SU-DHL-6 (cell line): ENCODE measurements at regions not wholly inside any gene's neighbourhood (a gene's known extent, or its start where the extent isn't known, plus 50 kb on each side); places are given as distances from the start of the nearest gene placed in this dataset.

Experiments
- H2AFZ ChIP-seq: fragments of 200-600 bp; sonication (generic); 2 replicates; pipeline ENCODE4 v1.6.1; 2014; ENCODE audit warnings: low read depth, mild to moderate bottlenecking, moderate library complexity, mixed read lengths, antibody characterized with exemption, low read length; ENCODE audit not compliant: severe bottlenecking
- H3F3A ChIP-seq: fragments of 200-600 bp; shearing (Covaris generic); 2 replicates; pipeline ENCODE4 v1.6.0; 2016; ENCODE audit warnings: antibody characterized with exemption, mild to moderate bottlenecking; ENCODE audit not compliant: insufficient read depth
- H3K27ac ChIP-seq: fragments of 200-600 bp; sonication (generic); 2 replicates; pipeline ENCODE4 v1.5.1; 2016; ENCODE audit warnings: low read depth, mild to moderate bottlenecking, low read length, moderate library complexity, mixed read lengths
- H3K27me3 ChIP-seq: fragments of 200-600 bp; sonication (generic), shearing (Covaris generic); 2 replicates; pipeline ENCODE4 v1.6.0; 2014; ENCODE audit warnings: mild to moderate bottlenecking, low read length
- H3K36me3 ChIP-seq: fragments of 200-600 bp; sonication (generic); 2 replicates; pipeline ENCODE4 v1.6.1; 2014; ENCODE audit warnings: mild to moderate bottlenecking, low read length, mixed read lengths
- H3K4me2 ChIP-seq: fragments of 300-600, 200-600 bp; shearing (Covaris generic), sonication (generic); 2 replicates; pipeline ENCODE4 v1.6.0; 2014; ENCODE audit warnings: low read length, low read depth, mild to moderate bottlenecking; ENCODE audit not compliant: poor library complexity, severe bottlenecking
- H3K4me3 ChIP-seq: fragments of 200-600 bp; sonication (generic); 2 replicates; pipeline ENCODE4 v1.5.1; 2014; ENCODE audit warnings: antibody characterized with exemption, low read length, mild to moderate bottlenecking, mixed read lengths; ENCODE audit not compliant: insufficient read depth, poor library complexity, severe bottlenecking
- H3K79me2 ChIP-seq: fragments of 200-600 bp; sonication (generic); 2 replicates; pipeline ENCODE4 v1.6.1; 2014; ENCODE audit warnings: mild to moderate bottlenecking, low read length, moderate library complexity; ENCODE audit not compliant: insufficient read depth
- H3K9ac ChIP-seq: fragments of 200-600 bp; sonication (generic); 2 replicates; pipeline ENCODE4 v1.7.0; 2014; ENCODE audit warnings: mild to moderate bottlenecking, low read length
- H3K9me2 ChIP-seq: fragments of 200-600 bp; sonication (generic); replicated peaks from 2 replicates; pipeline ENCODE4 v1.6.1; 2014; ENCODE audit warnings: low read length; ENCODE audit not compliant: insufficient read depth
- H3K9me3 ChIP-seq: fragments of 200-600 bp; sonication (generic); 2 replicates; pipeline ENCODE4 v1.6.1; 2014; ENCODE audit warnings: low read length, mixed read lengths; ENCODE audit not compliant: insufficient read depth
- H4K20me1 ChIP-seq: fragments of 200-600 bp; sonication (generic); 2 replicates; pipeline ENCODE4 v1.6.1; 2014; ENCODE audit warnings: low read depth, mild to moderate bottlenecking, antibody characterized with exemption, low read length, moderate library complexity, mixed read lengths
- CTCF ChIP-seq: fragments of 200-600 bp; sonication (generic); IDR thresholded peaks from one replicate; pipeline ENCODE4 v1.5.1; 2017; ENCODE audit warnings: antibody characterized with exemption, mild to moderate bottlenecking, low read length, moderate library complexity; ENCODE audit not compliant: insufficient read depth, poor library complexity, severe bottlenecking
- EZH2phosphoT487 ChIP-seq: fragments of 200-600 bp; sonication (generic), shearing (Covaris generic); conservative IDR thresholded peaks from 2 replicates; pipeline ENCODE4 v1.6.1; 2018; ENCODE audit warnings: mild to moderate bottlenecking, antibody characterized with exemption, low read length, moderate library complexity, mixed read lengths

DNA sequence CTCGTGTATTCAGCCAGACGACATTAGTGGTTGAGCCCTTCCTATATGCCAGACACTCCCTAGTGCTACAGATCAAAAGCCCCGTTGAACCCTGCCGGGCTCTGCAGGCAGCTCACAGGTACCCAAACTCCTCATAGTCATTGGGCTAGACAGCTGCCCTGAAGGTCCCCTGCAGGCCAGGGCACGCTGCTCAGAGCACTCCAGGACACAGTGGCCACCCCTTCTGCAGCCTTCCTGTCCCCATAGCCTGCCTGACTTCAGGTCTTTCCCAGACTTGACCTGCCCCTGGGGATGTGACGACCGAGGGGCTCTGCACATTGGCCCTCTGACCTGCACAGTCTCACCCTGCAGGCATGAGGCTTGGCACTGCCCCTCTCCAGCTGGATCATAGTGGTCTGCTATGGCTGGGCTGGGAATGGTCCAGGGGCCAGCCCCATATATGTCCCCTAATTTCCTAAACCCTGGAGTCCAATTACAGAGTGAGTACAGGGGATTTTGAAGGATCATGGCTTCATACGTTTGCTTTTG, 64.2 kb upstream of the UBAC2 start:
- Histone ChIP-seq H3K27ac (no peak overlapping the region), H3K4me3 (no peak overlapping the region), H3K36me3 (no peaks in the 10 kb centered on the region), H3K79me2 (no peaks in the 10 kb centered on the region), H2AFZ (no peak overlapping the region), H3F3A (no peaks in the 10 kb centered on the region), H3K9me2 (no peaks in the 10 kb centered on the region), H4K20me1 (no peaks in the 10 kb centered on the region), H3K9me3 (no peaks in the 10 kb centered on the region), H3K27me3 (no peaks in the 10 kb centered on the region), H3K4me2 (no peak overlapping the region), H3K9ac (no peak overlapping the region)
- TF ChIP-seq CTCF: no peak
- no peak for TF ChIP-seq EZH2phosphoT487

GRCh38 chr13:99140831-99141230, 59.8 kb upstream of the UBAC2 start:
- Histone ChIP-seq H4K20me1 (no peaks in the 10 kb centered on the region), H3K27me3 (no peaks in the 10 kb centered on the region), H3K4me3 (no peak overlapping the region), H3K27ac (no peak overlapping the region), H3K9me2 (no peaks in the 10 kb centered on the region), H3F3A (no peaks in the 10 kb centered on the region), H2AFZ (no peak overlapping the region), H3K9ac (no peak overlapping the region), H3K36me3 (no peaks in the 10 kb centered on the region), H3K9me3 (no peaks in the 10 kb centered on the region), H3K4me2 (no peak overlapping the region), H3K79me2 (no peaks in the 10 kb centered on the region)
- TF ChIP-seq CTCF (no peak), EZH2phosphoT487 (no peak)

DNA sequence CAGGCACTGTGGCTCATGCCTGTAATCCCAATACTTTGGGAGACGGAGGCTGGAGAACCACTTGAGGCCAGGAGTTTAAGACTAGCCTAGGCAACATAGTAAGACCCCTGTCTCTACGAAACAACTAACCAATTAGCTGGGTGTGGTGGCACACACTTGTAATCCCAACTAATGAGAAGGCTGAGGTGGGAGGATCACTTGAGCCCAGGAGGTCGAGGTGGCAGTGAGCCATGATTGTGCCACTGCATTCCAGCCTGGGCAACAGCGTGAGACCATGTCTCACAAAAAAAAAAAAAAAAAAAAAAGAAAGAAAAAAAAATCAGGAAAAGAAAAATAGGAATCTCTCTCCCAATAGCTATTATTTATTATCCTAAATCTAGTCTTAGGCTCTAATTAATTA, 56.8 kb upstream of the UBAC2 start:
- no peak for TF ChIP-seq EZH2phosphoT487
- no peak for TF ChIP-seq CTCF
- Histone ChIP-seq H3K4me2 (no peak overlapping the region), H3K9ac (no peak overlapping the region), H3K36me3 (no peaks in the 10 kb centered on the region), H3K9me3 (no peaks in the 10 kb centered on the region), H3K9me2 (no peaks in the 10 kb centered on the region), H3K79me2 (no peaks in the 10 kb centered on the region), H3K4me3 (no peak overlapping the region), H4K20me1 (no peaks in the 10 kb centered on the region), H3K27me3 (no peaks in the 10 kb centered on the region), H2AFZ (no peak overlapping the region), H3F3A (no peaks in the 10 kb centered on the region), H3K27ac (no peak overlapping the region)
